Transverse colon (tissue), 4 donors: ENCODE measurements at regions not wholly inside any gene's neighbourhood (a gene's known extent, or its start where the extent isn't known, plus 50 kb on each side); places are given as distances from the start of the nearest gene placed in this dataset.

Source experiments
- DNase-seq: peaks from one replicate; pipeline ENCODE4 v3.0.0-alpha.2; 2019
- H3K27ac ChIP-seq, 4 donors: fragments of 200-600 bp; sonication (generic); 2 replicates each; pipeline ENCODE4 v1.5.1; 2016 to 2018; ENCODE audit warnings: inconsistent platforms in 4 of 4
- H3K27me3 ChIP-seq: fragments of 200-600 bp; sonication (generic); 2 replicates; pipeline ENCODE4 v1.5.1; 2017; ENCODE audit warnings: inconsistent platforms
- H3K36me3 ChIP-seq, 4 donors: fragments of 200-600 bp; sonication (generic); 2 replicates each; pipeline ENCODE4 v1.5.1; 2017 to 2019; ENCODE audit warnings: inconsistent platforms in 4 of 4
- H3K4me1 ChIP-seq, 4 donors: fragments of 200-600 bp; sonication (generic); 2 replicates each; pipeline ENCODE4 v1.5.1; 2017 to 2020; ENCODE audit warnings: inconsistent platforms in 4 of 4
- H3K4me3 ChIP-seq, 4 donors: fragments of 200-600 bp; sonication (generic); 1 replicate in 1 of 4; 2 replicates in 3 of 4; pipeline versions ENCODE4 v1.5.1 to v1.6.1; 2017 to 2019; ENCODE audit warnings: inconsistent platforms in 4 of 4
- H3K9me3 ChIP-seq, 2 donors: fragments of 200-600 bp; sonication (generic); 2 replicates each; pipeline ENCODE4 v1.5.1; 2017 to 2019; ENCODE audit warnings: inconsistent platforms in 2 of 2
- CTCF ChIP-seq, 5 experiments: fragments of 200-600 bp in 3 of 5; fragments of 450-650 bp in 2 of 5; sonication (generic) in 3 of 5; IDR thresholded peaks; 1 replicate in 2 of 5; 2 replicates in 3 of 5; pipeline ENCODE4 v1.5.1; 2016 to 2017; ENCODE audit warnings: antibody characterized with exemption in 5 of 5, inconsistent platforms in 3 of 5, mild to moderate bottlenecking in 2 of 5, moderate library complexity in 1 of 5
- EP300 ChIP-seq: sonication (generic); formaldehyde crosslinking; IDR thresholded peaks from one replicate; pipeline ENCODE4 v1.6.1; 2017; ENCODE audit warnings: antibody characterized with exemption, low read depth
- POLR2A ChIP-seq: fragments of 450-650 bp; IDR thresholded peaks from one replicate; pipeline ENCODE4 v1.6.1; 2016; ENCODE audit warnings: antibody characterized with exemption, mild to moderate bottlenecking, moderate library complexity
- POLR2AphosphoS5 ChIP-seq, 3 donors: sonication (generic); formaldehyde crosslinking; IDR thresholded peaks; one replicate each; pipeline ENCODE4 v1.6.1; 2016; ENCODE audit warnings: antibody characterized with exemption in 3 of 3
- WGBS, 2 donors: methylation state at CpG; one replicate each; pipeline ENCODE4 v1.1.5; 2018; ENCODE audit warnings: low coverage in 1 of 2; 5-methylcytosine and 5-hydroxymethylcytosine counted together
- in situ Hi-C, 4 donors: fragments of 200-750 bp; cut with MboI; loops; one replicate each; pipeline versions ENCODE4 v1.15.0 to v1.15.1; 2017; ENCODE audit warnings: low sequenced_read_pairs in 3 of 4, low pct_ligation_motif_present in 1 of 4, low pct_unique_long_range_greater_than_20kb in 1 of 4
- intact Hi-C: fragments of 100-400 bp; cut with DNase I; formaldehyde crosslinking; loops from one replicate; pipeline ENCODE4 v1.15.1; 2023; ENCODE audit warnings: low total_unique reads

GRCh38 chr15:97688886-97689285 is 271.6 kb upstream of the ARRDC4 start:
- DNase-seq = no peak
- TF ChIP-seq EP300 (no peak), POLR2A (no peak), CTCF (IDR thresholded peaks at IDR 0.05) (no peak), POLR2AphosphoS5 (IDR thresholded peaks at IDR 0.05) (no peak)
- no peaks in the 10 kb centered on the region for H3K36me3 ChIP-seq
- in situ Hi-C loops = no loop called here
- no peak overlapping the region for H3K27ac ChIP-seq
- intact Hi-C loops = no loop called here
- H3K4me3 ChIP-seq = no peak overlapping the region
- H3K27me3 ChIP-seq = no peaks in the 10 kb centered on the region
- 38 to 56% methylated on average over 4 of the region's 4 CpGs for WGBS, 2 donors
- H3K4me1 ChIP-seq = peaks cover 0 to 8% (median 0%) of the 10 kb centered on the region in 4 donors
- no peaks in the 10 kb centered on the region for H3K9me3 ChIP-seq

- Histone ChIP-seq H3K4me3 (no peak overlapping the region), H3K9me3 (no peaks in the 10 kb centered on the region), H3K4me1 (no peaks in the 10 kb centered on the region), H3K27ac (no peak overlapping the region), H3K36me3 (no peaks in the 10 kb centered on the region), H3K27me3 (no peaks in the 10 kb centered on the region)
- WGBS, 2 donors = 70 to 80% methylated on average over 3 of the region's 3 CpGs
- intact Hi-C loops (no loop called here), in situ Hi-C loops (no loop called here)
- TF ChIP-seq CTCF (IDR thresholded peaks at IDR 0.05) = no peak
- no peak for TF ChIP-seq EP300
- no peak for TF ChIP-seq POLR2A
- TF ChIP-seq POLR2AphosphoS5 (IDR thresholded peaks at IDR 0.05) = no peak
- no peak for DNase-seq
Measured at GRCh38 chr15:97691078-97691477, 269.4 kb upstream of the ARRDC4 start.

GRCh38 chr15:97691799-97692198 is 268.7 kb upstream of the ARRDC4 start:
- intact Hi-C loops (no loop called here), in situ Hi-C loops (no loop called here)
- no peaks in the 10 kb centered on the region for H3K9me3 ChIP-seq
- no peaks in the 10 kb centered on the region for H3K4me1 ChIP-seq
- peak; percentile 52 for DNase-seq
- no peaks in the 10 kb centered on the region for H3K27me3 ChIP-seq
- H3K4me3 ChIP-seq = no peak overlapping the region
- TF ChIP-seq POLR2AphosphoS5 (IDR thresholded peaks at IDR 0.05) (no peak), EP300 (no peak), CTCF (IDR thresholded peaks at IDR 0.05) (no peak), POLR2A (no peak)
- 55% methylated on average over 5 of the region's 5 CpGs; no CpG with 5 or more reads in 1 of the 2 donors for WGBS, 2 donors
- no peaks in the 10 kb centered on the region for H3K36me3 ChIP-seq
- no peak overlapping the region for H3K27ac ChIP-seq

- DNase-seq = no peak
- H3K4me1 ChIP-seq = no peaks in the 10 kb centered on the region
- intact Hi-C loops = no loop called here
- no peak overlapping the region for H3K4me3 ChIP-seq
- in situ Hi-C loops = no loop called here
- H3K27ac ChIP-seq = no peak overlapping the region
- H3K27me3 ChIP-seq = no peaks in the 10 kb centered on the region
- no peaks in the 10 kb centered on the region for H3K9me3 ChIP-seq
- WGBS, 2 donors = 70 to 80% methylated on average over 2 to 17 of the region's 17 CpGs
- H3K36me3 ChIP-seq = no peaks in the 10 kb centered on the region
- TF ChIP-seq POLR2AphosphoS5 (IDR thresholded peaks at IDR 0.05) (no peak), POLR2A (no peak), EP300 (no peak), CTCF (IDR thresholded peaks at IDR 0.05) (no peak)
Measured at GRCh38 chr15:97692301-97693015, 268.0 kb upstream of the ARRDC4 start.
